HG03175 (cell line): ENCODE measurements at regions not wholly inside any gene's neighbourhood (a gene's known extent, or its start where the extent isn't known, plus 50 kb on each side); places are given as distances from the start of the nearest gene placed in this dataset.
"Not testable (repeated sequence)": the region's sequence is repeated elsewhere in the genome, so short reads cannot be mapped to it uniquely, and the experiment has no call there.

Experiments
- ATAC-seq: cut with Tn5 transposase; IDR thresholded peaks from one replicate; pipeline ENCODE4 v1.9.1; 2021; ENCODE audit warnings: mild to moderate bottlenecking, moderate library complexity; ENCODE audit not compliant: unreplicated experiment

GRCh38 chr2:200099256-200099655 is 143.9 kb downstream of the MAIP1 start:
- ATAC-seq: no peak

- no peak for ATAC-seq
Observed at GRCh38 chr2:200100027-200100426, 144.6 kb downstream of the MAIP1 start.

GRCh38 chr2:200101922-200102321 is 146.5 kb downstream of the MAIP1 start:
- ATAC-seq: no peak

GRCh38 chr2:200102971-200103370 is 147.6 kb downstream of the MAIP1 start:
- no peak for ATAC-seq

GRCh38 chr2:200104015-200104414 is 148.6 kb downstream of the MAIP1 start:
- ATAC-seq: no peak

- ATAC-seq: no peak
Observed at GRCh38 chr2:200107514-200108217, 152.3 kb downstream of the MAIP1 start.

- no peak for ATAC-seq
Observed at GRCh38 chr2:200109421-200109820, 154.0 kb downstream of the MAIP1 start.

- no peak for ATAC-seq
Observed at GRCh38 chr2:200110381-200110780, 155.0 kb downstream of the MAIP1 start.

- not testable (repeated sequence) for ATAC-seq
Observed at GRCh38 chr2:200113016-200113799, 157.8 kb downstream of the MAIP1 start.

GRCh38 chr2:200119236-200119635 is 163.9 kb downstream of the MAIP1 start:
- ATAC-seq: no peak

GRCh38 chr2:200121931-200122330 is 166.5 kb downstream of the MAIP1 start:
- ATAC-seq: no peak

- no peak for ATAC-seq
Observed at GRCh38 chr2:200122683-200123082, 167.3 kb downstream of the MAIP1 start.

GRCh38 chr2:200124665-200125368 is 169.4 kb downstream of the MAIP1 start:
- ATAC-seq: not testable (repeated sequence)

- no peak for ATAC-seq
Observed at GRCh38 chr2:200125444-200126284, 170.3 kb downstream of the MAIP1 start.

GRCh38 chr2:200126285-200126670 is 170.9 kb downstream of the MAIP1 start:
- not testable (repeated sequence) for ATAC-seq

GRCh38 chr2:200126680-200127079 is 171.3 kb downstream of the MAIP1 start:
- not testable (repeated sequence) for ATAC-seq

- no peak for ATAC-seq
Observed at GRCh38 chr2:200127848-200128247, 172.5 kb downstream of the MAIP1 start.

GRCh38 chr2:200128296-200128695 is 172.9 kb downstream of the MAIP1 start:
- no peak for ATAC-seq

- ATAC-seq: no peak
Observed at GRCh38 chr2:200129721-200130462, 174.5 kb downstream of the MAIP1 start.

- no peak for ATAC-seq
Observed at GRCh38 chr2:200130762-200131166, 175.4 kb downstream of the MAIP1 start.
